Neural crest cell (in vitro differentiated cells): ENCODE measurements at regions not wholly inside any gene's neighbourhood (a gene's known extent, or its start where the extent isn't known, plus 50 kb on each side); places are given as distances from the start of the nearest gene placed in this dataset.

Source experiments
- DNase-seq: peaks from one replicate; pipeline ENCODE4 v3.0.0; 2021; ENCODE audit warnings: low read depth, mixed read lengths, low spot score
- H3K27ac Mint-ChIP-seq: one replicate; pipeline ENCODE4 v1.8.0; 2021; ENCODE audit warnings: mild to moderate bottlenecking, mixed read lengths; ENCODE audit not compliant: unreplicated experiment
- H3K27me3 Mint-ChIP-seq: 2 replicates; pipeline ENCODE4 v1.8.0; 2021; ENCODE audit warnings: low read depth, mild to moderate bottlenecking, mixed read lengths
- H3K36me3 Mint-ChIP-seq: 2 replicates; pipeline ENCODE4 v1.8.0; 2021; ENCODE audit warnings: low read depth, mild to moderate bottlenecking, mixed read lengths
- H3K4me1 Mint-ChIP-seq: 2 replicates; pipeline ENCODE4 v1.8.0; 2021; ENCODE audit warnings: mixed read lengths
- H3K4me3 Mint-ChIP-seq: one replicate; pipeline ENCODE4 v1.8.0; 2021; ENCODE audit warnings: mild to moderate bottlenecking, mixed read lengths
- H3K9me3 Mint-ChIP-seq: 2 replicates; pipeline ENCODE4 v1.8.0; 2021; ENCODE audit warnings: mixed read lengths
- TF ChIP-seq, protein P1 (sequence below): fragments of 200-600 bp; sonication (generic); conservative IDR thresholded peaks from 2 replicates; pipeline ENCODE4 v1.5.0; 2021; ENCODE audit warnings: antibody characterized with exemption, mild to moderate bottlenecking

DNA sequence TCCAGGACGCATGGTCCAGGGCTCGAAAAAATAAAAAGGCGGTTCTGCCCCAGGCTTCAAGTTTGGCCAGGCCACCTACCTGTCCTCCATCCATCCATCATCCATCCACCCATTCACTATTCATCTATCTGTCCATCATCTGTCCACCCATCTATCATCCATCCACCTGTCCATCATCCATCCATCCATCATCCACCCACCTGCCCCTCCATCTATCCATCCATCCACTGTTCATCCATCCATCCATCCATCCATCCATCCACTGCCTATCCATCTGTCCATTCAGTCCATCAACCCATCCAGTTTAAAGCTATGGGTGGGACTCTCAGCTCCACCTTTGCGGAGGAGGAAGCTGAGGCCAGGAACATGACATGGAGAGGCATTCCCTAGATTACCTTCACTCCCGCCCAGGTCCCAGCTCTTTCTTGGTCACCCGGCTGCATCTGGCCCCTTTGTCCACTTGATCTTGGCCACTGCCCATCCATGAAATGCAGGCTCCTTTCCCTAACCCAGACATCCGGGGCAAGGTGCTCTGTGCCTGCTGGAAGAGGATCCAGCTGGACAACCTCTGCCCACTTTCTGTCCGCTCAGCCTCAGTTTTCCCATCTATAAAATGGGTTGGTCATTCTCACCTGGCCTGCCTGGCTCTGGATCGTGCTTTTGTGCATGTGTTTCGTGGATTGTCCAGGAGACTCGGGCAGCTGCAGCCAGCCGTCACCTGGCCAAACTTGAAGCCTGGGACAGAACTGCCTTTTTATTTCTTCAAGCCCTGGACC lies 236.0 kb upstream of the CIBAR2 start:
- Mint-ChIP-seq H3K27ac (no peak overlapping the region), H3K4me1 (peaks cover 14% of the 10 kb centered on the region), H3K36me3 (peaks cover 3% of the 10 kb centered on the region), H3K9me3 (peaks cover 9% of the 10 kb centered on the region), H3K4me3 (no peak overlapping the region), H3K27me3 (peaks cover 15% of the 10 kb centered on the region)
- TF ChIP-seq, protein P1, sequence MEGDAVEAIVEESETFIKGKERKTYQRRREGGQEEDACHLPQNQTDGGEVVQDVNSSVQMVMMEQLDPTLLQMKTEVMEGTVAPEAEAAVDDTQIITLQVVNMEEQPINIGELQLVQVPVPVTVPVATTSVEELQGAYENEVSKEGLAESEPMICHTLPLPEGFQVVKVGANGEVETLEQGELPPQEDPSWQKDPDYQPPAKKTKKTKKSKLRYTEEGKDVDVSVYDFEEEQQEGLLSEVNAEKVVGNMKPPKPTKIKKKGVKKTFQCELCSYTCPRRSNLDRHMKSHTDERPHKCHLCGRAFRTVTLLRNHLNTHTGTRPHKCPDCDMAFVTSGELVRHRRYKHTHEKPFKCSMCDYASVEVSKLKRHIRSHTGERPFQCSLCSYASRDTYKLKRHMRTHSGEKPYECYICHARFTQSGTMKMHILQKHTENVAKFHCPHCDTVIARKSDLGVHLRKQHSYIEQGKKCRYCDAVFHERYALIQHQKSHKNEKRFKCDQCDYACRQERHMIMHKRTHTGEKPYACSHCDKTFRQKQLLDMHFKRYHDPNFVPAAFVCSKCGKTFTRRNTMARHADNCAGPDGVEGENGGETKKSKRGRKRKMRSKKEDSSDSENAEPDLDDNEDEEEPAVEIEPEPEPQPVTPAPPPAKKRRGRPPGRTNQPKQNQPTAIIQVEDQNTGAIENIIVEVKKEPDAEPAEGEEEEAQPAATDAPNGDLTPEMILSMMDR = no peak
- no peak for DNase-seq

DNA sequence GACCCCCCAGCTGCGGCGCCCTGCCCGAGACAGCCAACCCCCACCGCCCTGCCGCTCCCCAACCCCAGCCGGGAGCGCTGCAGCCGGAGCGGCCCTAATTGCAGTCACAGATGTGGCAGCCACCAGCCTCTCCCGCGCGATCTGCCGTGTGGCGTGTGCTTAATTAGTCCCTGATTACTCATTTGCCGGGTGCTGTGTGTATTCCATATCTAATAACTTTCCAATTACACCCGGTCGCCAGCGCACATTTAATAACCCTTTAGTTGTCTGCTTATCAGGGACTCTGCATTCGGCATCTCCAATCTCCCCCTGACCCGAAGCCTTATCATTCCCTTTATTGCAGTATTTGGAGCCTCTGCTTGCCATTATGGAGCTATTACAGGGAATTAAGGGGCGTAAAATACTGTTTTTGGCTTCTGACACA lies 236.7 kb upstream of the CIBAR2 start:
- peaks cover 8% of the 10 kb centered on the region for H3K27me3 Mint-ChIP-seq
- DNase-seq = no peak
- no peak overlapping the region for H3K27ac Mint-ChIP-seq
- TF ChIP-seq, protein P1 = no peak
- H3K4me3 Mint-ChIP-seq = no peak overlapping the region
- peaks cover 9% of the 10 kb centered on the region for H3K9me3 Mint-ChIP-seq
- peaks cover 16% of the 10 kb centered on the region for H3K4me1 Mint-ChIP-seq
- peaks cover 3% of the 10 kb centered on the region for H3K36me3 Mint-ChIP-seq

DNA sequence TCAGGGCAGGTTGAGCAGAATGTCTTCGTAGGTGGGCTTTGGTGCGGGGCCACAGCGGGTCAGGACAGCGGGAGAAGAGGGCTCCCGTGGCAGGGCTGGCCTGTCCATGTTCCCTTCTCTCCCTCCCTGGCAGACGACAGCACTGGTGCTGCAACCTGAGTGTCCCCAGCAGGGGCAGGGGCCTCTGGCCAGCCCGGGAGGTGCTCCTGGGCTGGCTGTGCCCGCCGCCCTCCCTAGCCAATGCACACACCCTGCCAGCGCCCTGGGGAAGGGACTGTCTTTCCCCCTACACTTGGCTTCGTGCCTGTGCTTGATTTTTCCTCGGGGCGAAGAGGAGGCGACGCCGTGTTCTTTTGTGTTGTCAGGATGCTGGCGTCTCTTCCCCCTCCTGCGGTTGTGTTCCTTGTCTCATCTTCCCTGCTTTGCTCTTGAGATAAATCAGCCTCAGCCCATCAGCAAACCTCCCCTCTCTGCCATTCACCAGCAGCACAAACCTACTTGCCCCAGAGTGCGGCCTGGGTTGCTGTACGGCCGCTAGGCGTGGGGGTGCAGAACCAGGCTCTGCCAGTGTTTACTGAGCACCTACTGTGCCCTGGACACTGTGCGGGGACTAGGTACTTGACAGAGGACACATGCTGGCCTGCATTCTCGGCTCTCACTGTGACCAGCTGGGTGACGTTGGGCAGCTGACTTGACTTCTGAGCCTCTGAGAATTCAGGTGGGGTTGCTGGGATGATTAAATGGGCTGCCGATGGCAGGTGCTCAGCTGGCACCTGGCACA lies 237.3 kb upstream of the CIBAR2 start:
- H3K4me3 Mint-ChIP-seq = no peak overlapping the region
- TF ChIP-seq, protein P1 = no peak
- no peak overlapping the region for H3K27ac Mint-ChIP-seq

DNA sequence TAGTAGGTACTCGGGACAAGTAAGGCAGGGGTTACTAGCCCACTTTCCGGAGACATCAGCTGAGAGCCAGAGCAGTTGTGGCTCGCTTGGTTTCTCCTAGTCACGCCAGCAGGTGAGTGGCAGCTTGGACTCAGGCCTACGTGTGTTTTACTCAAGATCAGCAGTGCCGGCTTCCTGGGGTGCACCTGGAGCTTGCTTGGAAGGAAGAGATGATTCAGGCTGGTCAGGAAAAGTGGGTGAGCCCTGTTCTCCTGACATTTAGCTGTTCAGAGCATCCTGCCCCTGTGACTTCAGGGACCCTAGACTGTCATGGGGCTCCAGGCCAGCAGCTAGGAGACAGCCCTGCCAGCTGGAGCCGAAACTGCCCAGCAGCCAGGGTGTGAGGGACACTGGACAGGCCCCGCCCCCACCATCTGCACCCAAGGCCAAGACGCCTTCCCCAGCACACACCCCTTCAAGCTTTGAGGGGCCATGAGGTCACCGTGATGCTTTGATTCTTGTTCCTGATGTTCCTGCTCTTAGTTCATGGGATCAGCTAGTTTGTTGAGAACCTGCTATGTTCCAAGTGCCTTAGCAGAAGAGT lies 238.0 kb upstream of the CIBAR2 start:
- TF ChIP-seq, protein P1 = no peak
- no peak overlapping the region for H3K27ac Mint-ChIP-seq
- H3K9me3 Mint-ChIP-seq = peaks cover 9% of the 10 kb centered on the region
- peaks cover 7% of the 10 kb centered on the region for H3K27me3 Mint-ChIP-seq
- peaks cover 25% of the 10 kb centered on the region for H3K4me1 Mint-ChIP-seq
- H3K36me3 Mint-ChIP-seq = peaks cover 3% of the 10 kb centered on the region
- no peak for DNase-seq
- H3K4me3 Mint-ChIP-seq = no peak overlapping the region

More for the DNA sequence above, 237.3 kb upstream of the CIBAR2 start:
- H3K9me3 Mint-ChIP-seq = peaks cover 9% of the 10 kb centered on the region
- peaks cover 7% of the 10 kb centered on the region for H3K27me3 Mint-ChIP-seq
- peaks cover 20% of the 10 kb centered on the region for H3K4me1 Mint-ChIP-seq
- DNase-seq = no peak
- peaks cover 3% of the 10 kb centered on the region for H3K36me3 Mint-ChIP-seq

DNA sequence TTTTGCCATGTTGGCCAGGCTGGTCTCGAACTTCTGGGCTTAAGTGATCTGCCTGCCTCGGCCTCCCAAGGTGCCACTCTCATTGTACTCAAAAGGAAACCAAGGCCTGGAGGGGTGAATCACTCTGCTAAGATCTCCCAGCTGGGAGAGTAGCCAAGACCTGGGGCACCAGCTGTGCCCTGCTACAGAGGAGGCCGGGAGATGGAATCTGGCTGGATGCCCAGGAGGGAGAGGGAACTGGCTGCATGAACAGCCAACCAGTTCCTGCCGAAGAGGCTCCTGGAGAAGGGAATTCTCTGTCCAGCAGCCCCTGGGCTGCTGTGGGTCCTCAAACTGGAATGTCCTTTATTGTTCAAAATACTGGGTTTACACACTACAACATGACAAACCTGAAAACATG lies 238.7 kb upstream of the CIBAR2 start:
- Mint-ChIP-seq H3K4me3 (no peak overlapping the region), H3K27me3 (peaks cover 3% of the 10 kb centered on the region), H3K27ac (no peak overlapping the region), H3K36me3 (no peaks in the 10 kb centered on the region), H3K9me3 (peaks cover 5% of the 10 kb centered on the region), H3K4me1 (peaks cover 29% of the 10 kb centered on the region)
- TF ChIP-seq, protein P1 = no peak
- DNase-seq = no peak
